Parathyroid adenoma (tissue), 2 donors: ENCODE measurements at regions not wholly inside any gene's neighbourhood (a gene's known extent, or its start where the extent isn't known, plus 50 kb on each side); places are given as distances from the start of the nearest gene placed in this dataset.
A peak's percentile ranks its signal among the peaks of the same experiment; 100 is the strongest.

Experiments
- H2AFZ ChIP-seq: fragments of 300-600 bp; sonication (generic); one replicate; pipeline ENCODE4 v1.7.0; 2017; ENCODE audit warnings: antibody characterized with exemption, mild to moderate bottlenecking
- H3K27ac ChIP-seq: fragments of 300-600 bp; sonication (generic); one replicate; pipeline ENCODE4 v1.7.0; 2017
- H3K27me3 ChIP-seq: fragments of 300-600 bp; sonication (generic); one replicate; pipeline ENCODE4 v1.7.0; 2017; ENCODE audit warnings: low read length; ENCODE audit not compliant: control insufficient read depth, insufficient read depth
- H3K36me3 ChIP-seq: fragments of 300-600 bp; sonication (generic); one replicate; pipeline ENCODE4 v1.7.0; 2017; ENCODE audit warnings: low read length; ENCODE audit not compliant: control insufficient read depth, insufficient read depth
- H3K4me1 ChIP-seq: fragments of 300-600 bp; sonication (generic); one replicate; pipeline ENCODE4 v1.7.0; 2017; ENCODE audit warnings: control low read depth
- H3K4me2 ChIP-seq: fragments of 300-600 bp; sonication (generic); one replicate; pipeline ENCODE4 v1.7.0; 2017; ENCODE audit warnings: low read length
- H3K4me3 ChIP-seq: fragments of 300-600 bp; sonication (generic); one replicate; pipeline ENCODE4 v1.7.0; 2017; ENCODE audit warnings: low read depth, low read length
- H3K79me2 ChIP-seq: fragments of 300-600 bp; sonication (generic); one replicate; pipeline ENCODE4 v1.7.0; 2017; ENCODE audit warnings: control low read depth
- H3K9ac ChIP-seq: fragments of 300-600 bp; sonication (generic); one replicate; pipeline ENCODE4 v1.7.0; 2017; ENCODE audit warnings: mild to moderate bottlenecking
- H3K9me3 ChIP-seq: fragments of 300-600 bp; sonication (generic); one replicate; pipeline ENCODE4 v1.7.0; 2017; ENCODE audit warnings: low read length; ENCODE audit not compliant: control insufficient read depth
- TF ChIP-seq, protein P1 (sequence below): fragments of 300-600 bp; sonication (generic); IDR thresholded peaks from one replicate; pipeline ENCODE4 v1.7.0; 2017; ENCODE audit warnings: antibody characterized with exemption, mild to moderate bottlenecking
- donor health status: primary hyperparathyroidism.

DNA sequence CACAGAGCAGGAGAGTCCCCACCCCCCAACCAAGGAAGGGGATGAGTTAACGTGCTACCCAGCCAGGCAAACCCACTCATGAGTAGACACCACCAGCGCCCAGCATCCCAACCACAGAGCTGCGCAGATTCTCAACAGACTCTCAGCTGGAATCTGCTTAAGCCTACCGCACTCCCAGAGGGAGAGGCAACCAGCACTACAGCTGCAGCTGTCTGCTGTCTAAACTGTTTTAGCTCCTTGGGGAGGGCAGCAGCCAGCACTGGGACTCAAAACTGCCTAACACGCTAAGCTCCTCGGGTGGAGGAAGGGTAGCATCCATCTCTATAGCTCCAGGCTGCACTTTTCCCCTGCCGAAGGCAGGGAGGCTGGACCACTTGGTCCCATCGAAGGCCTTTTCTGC is 539.8 kb downstream of the EPHA7 start:
- no peak overlapping the region for H3K4me2 ChIP-seq
- no peak overlapping the region for H3K4me3 ChIP-seq
- TF ChIP-seq, protein P1, sequence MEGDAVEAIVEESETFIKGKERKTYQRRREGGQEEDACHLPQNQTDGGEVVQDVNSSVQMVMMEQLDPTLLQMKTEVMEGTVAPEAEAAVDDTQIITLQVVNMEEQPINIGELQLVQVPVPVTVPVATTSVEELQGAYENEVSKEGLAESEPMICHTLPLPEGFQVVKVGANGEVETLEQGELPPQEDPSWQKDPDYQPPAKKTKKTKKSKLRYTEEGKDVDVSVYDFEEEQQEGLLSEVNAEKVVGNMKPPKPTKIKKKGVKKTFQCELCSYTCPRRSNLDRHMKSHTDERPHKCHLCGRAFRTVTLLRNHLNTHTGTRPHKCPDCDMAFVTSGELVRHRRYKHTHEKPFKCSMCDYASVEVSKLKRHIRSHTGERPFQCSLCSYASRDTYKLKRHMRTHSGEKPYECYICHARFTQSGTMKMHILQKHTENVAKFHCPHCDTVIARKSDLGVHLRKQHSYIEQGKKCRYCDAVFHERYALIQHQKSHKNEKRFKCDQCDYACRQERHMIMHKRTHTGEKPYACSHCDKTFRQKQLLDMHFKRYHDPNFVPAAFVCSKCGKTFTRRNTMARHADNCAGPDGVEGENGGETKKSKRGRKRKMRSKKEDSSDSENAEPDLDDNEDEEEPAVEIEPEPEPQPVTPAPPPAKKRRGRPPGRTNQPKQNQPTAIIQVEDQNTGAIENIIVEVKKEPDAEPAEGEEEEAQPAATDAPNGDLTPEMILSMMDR, result no peak

DNA sequence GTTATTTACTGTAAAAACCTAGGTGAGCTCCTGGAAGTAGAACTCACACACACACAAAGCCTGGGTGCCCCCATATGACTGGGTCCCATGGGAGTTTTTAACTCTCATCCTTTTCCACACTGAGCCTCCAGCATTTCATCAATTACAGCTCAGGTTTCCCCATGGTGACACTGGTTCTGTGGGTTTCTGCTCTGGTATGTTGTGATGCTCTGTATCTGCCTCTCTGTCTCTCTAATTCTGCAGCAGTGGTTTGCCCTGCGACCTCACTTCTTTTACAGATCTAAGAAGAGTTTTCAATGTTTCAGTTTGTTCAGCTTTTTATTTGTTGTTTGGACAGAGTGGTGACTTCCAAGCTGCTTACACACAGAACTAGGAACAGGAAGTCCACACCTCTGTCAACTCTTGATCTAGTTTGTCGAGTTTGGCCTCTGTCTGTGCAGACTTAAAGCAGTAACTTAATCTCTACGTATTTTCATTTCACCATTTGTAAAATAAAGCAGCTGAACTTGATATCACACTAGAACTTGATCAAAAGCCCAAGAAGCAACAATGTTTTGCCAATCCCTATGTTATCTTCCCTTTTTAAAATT is 554.3 kb downstream of the EPHA7 start:
- peak overlapping the region; percentile 12 for H2AFZ ChIP-seq
- TF ChIP-seq, protein P1, result no peak
- no peaks in the 10 kb centered on the region for H3K4me1 ChIP-seq

More for the DNA sequence above, 539.8 kb downstream of the EPHA7 start:
- H3K9me3 ChIP-seq, result no peaks in the 10 kb centered on the region
- H3K27ac ChIP-seq, result no peak overlapping the region
- H3K36me3 ChIP-seq, result no peaks in the 10 kb centered on the region
- no peak overlapping the region for H2AFZ ChIP-seq
- no peaks in the 10 kb centered on the region for H3K79me2 ChIP-seq
- no peaks in the 10 kb centered on the region for H3K4me1 ChIP-seq
- no peaks in the 10 kb centered on the region for H3K27me3 ChIP-seq
- no peak overlapping the region for H3K9ac ChIP-seq

DNA sequence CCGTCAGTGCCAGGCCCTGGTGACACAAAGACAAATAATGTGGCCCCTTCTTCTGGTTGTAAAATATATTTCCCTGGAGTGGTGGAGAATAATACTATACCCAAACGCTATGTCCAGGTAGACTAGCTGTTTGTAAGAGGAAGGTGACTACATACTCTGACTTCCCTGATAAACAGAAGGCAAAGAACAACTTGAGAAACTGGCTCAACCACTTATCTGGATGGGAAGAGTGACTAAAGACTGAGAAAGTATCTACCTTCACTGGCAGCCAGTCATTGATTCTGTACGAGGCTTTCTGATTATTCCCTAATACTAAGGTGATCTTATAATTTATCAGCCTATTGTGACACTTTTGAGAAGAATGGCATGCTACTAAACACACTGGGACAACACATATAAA is 569.7 kb downstream of the EPHA7 start:
- Histone ChIP-seq H3K79me2 (no peaks in the 10 kb centered on the region), H2AFZ (no peak overlapping the region), H3K27ac (no peak overlapping the region), H3K9ac (no peak overlapping the region), H3K36me3 (no peaks in the 10 kb centered on the region), H3K9me3 (no peaks in the 10 kb centered on the region), H3K4me3 (no peak overlapping the region), H3K4me2 (no peak overlapping the region), H3K4me1 (no peaks in the 10 kb centered on the region), H3K27me3 (no peaks in the 10 kb centered on the region)
- TF ChIP-seq, protein P1, result no peak

More for the DNA sequence above, 554.3 kb downstream of the EPHA7 start:
- H3K4me3 ChIP-seq, result no peak overlapping the region
- no peak overlapping the region for H3K9ac ChIP-seq
- H3K4me2 ChIP-seq, result no peak overlapping the region
- H3K79me2 ChIP-seq, result no peaks in the 10 kb centered on the region
- no peaks in the 10 kb centered on the region for H3K9me3 ChIP-seq
- H3K27me3 ChIP-seq, result no peaks in the 10 kb centered on the region
- no peak overlapping the region for H3K27ac ChIP-seq
- H3K36me3 ChIP-seq, result no peaks in the 10 kb centered on the region

DNA sequence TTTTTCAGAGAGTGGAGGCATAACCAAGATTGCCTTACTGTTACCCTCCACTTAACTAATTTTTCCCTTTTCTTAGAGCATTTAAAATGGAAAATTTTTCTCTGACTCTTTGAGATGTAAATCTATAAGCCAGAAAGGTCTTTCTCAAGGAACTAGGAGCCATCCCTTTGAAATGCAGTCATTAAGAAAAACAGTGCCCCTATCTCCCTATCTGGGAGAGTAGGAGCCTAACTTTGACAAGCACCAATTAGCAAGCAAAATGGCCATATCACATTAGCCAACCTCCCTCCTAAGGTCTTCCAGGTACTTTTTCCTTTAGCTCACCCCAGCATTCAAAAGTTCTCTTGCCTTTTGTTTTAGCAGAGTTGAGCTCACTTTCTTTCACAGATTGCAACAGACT is 570.5 kb downstream of the EPHA7 start:
- no peaks in the 10 kb centered on the region for H3K27me3 ChIP-seq
- no peaks in the 10 kb centered on the region for H3K36me3 ChIP-seq
- TF ChIP-seq, protein P1, result no peak
- no peaks in the 10 kb centered on the region for H3K4me1 ChIP-seq
- H3K4me3 ChIP-seq, result no peak overlapping the region
- H3K79me2 ChIP-seq, result no peaks in the 10 kb centered on the region
- H3K9me3 ChIP-seq, result no peaks in the 10 kb centered on the region
- H2AFZ ChIP-seq, result no peak overlapping the region
- H3K27ac ChIP-seq, result no peak overlapping the region
- no peak overlapping the region for H3K9ac ChIP-seq
- H3K4me2 ChIP-seq, result no peak overlapping the region

DNA sequence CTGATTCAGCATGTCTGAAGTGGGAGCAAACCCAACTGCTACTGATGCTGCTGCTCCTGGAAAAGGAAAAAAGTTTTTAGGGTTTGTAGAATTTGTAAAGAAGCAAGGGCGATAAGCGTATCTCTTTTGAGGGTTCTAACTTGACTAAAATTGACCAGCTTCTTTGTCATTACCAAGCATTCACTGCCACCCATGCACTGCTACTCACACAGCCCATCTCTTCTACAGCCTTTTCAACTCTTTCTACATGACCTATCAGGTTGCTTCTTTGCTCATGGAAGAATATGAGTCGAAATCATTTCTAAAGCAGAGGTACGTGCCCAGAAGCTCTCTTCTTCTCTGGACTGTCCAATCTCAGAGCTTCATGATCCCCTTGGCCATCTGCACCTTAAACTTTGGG is 570.9 kb downstream of the EPHA7 start:
- Histone ChIP-seq H3K27me3 (no peaks in the 10 kb centered on the region), H3K27ac (no peak overlapping the region), H2AFZ (no peak overlapping the region), H3K4me3 (no peak overlapping the region), H3K36me3 (no peaks in the 10 kb centered on the region), H3K9me3 (no peaks in the 10 kb centered on the region), H3K79me2 (no peaks in the 10 kb centered on the region), H3K4me1 (no peaks in the 10 kb centered on the region), H3K4me2 (no peak overlapping the region), H3K9ac (no peak overlapping the region)
- TF ChIP-seq, protein P1, result no peak
